ENCODE measurements at regions not wholly inside any gene's neighbourhood (a gene's known extent, or its start where the extent isn't known, plus 50 kb on each side); places are given as distances from the start of the nearest gene placed in this dataset.

DNA sequence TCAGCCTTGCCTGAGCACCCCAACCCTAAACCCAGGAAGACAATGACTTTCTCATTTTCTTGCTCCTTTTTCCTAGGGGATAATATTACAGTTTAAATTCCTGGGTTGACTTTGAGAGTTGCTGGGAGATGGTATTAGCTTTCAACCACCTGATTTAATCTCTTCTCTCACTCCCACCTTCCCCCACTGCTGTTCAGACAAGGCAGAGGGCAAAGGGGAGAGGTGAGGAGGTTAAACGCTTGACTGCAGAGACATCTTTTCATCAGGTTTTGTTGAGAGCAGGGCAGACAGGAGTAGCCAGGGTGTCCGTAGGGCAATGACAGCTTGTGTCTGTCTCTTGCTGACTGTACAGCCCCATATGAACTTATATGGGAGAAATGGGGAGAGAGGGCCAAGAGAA is 811.2 kb downstream of the MAFB start:
- Histone ChIP-seq H3K36me3 (replicated peaks) (no peaks in the 10 kb centered on the region), H3K27me3 (replicated peaks) (no peaks in the 10 kb centered on the region), H3K27ac (no peak overlapping the region), H3K4me3 (ENCODE audit: low read depth, low read length) (no peak overlapping the region)
- DNase-seq, result no peak
- in situ Hi-C loops (cut with HindIII; ENCODE audit: low pct_ligation_motif_present, low sequenced_read_pairs), result no loop called here
- TF ChIP-seq, protein P1, sequence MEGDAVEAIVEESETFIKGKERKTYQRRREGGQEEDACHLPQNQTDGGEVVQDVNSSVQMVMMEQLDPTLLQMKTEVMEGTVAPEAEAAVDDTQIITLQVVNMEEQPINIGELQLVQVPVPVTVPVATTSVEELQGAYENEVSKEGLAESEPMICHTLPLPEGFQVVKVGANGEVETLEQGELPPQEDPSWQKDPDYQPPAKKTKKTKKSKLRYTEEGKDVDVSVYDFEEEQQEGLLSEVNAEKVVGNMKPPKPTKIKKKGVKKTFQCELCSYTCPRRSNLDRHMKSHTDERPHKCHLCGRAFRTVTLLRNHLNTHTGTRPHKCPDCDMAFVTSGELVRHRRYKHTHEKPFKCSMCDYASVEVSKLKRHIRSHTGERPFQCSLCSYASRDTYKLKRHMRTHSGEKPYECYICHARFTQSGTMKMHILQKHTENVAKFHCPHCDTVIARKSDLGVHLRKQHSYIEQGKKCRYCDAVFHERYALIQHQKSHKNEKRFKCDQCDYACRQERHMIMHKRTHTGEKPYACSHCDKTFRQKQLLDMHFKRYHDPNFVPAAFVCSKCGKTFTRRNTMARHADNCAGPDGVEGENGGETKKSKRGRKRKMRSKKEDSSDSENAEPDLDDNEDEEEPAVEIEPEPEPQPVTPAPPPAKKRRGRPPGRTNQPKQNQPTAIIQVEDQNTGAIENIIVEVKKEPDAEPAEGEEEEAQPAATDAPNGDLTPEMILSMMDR (IDR thresholded peaks at IDR 0.05; ENCODE audit: low read depth, low read length, missing control alignments), result no peak

DNA sequence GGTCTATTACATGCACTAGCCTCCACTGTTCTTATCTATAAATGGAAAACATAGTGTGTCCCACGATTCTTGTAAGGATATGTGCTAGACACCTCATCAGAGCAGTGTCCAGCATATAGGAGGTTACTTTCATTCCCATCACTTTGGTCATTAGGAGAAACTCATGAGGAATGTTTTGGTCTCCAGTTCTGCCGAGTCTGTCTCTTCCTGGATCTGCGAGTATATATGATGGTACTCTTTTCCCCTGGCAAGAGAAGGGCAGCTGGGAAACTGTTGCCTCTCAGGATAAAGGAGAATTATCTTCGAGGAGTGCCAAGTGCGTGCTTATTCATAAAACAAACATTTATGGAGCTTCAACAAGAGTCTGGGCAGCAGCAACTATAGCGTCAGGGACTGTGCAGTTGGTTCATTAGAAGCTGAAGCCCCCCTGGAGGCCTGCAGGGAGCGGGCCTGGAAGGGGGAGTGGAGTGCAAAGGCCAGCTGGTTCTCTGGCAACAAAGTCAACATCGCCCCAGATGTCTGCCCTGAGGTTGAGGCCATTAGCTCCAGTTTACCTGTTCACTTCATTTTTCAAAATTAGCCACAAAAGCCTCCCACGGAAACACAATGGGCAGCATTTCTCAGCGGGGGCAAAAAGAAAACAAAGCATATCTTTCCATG is 811.9 kb downstream of the MAFB start:
- H3K36me3 ChIP-seq (replicated peaks), result no peaks in the 10 kb centered on the region
- in situ Hi-C loops (cut with HindIII; ENCODE audit: low pct_ligation_motif_present, low sequenced_read_pairs), result no loop called here
- H3K27ac ChIP-seq, result no peak overlapping the region
- H3K27me3 ChIP-seq (replicated peaks), result no peaks in the 10 kb centered on the region
- DNase-seq, result no peak
- no peak overlapping the region for H3K4me3 ChIP-seq (ENCODE audit: low read depth, low read length)
- TF ChIP-seq, protein P1 (IDR thresholded peaks at IDR 0.05; ENCODE audit: low read depth, low read length, missing control alignments), result no peak

GRCh38 chr20:39875492-39876110 is 813.4 kb downstream of the MAFB start:
- TF ChIP-seq, protein P1 (IDR thresholded peaks at IDR 0.05; ENCODE audit: low read depth, low read length, missing control alignments), result no peak
- Histone ChIP-seq H3K36me3 (replicated peaks) (no peaks in the 10 kb centered on the region), H3K4me3 (ENCODE audit: low read depth, low read length) (no peak overlapping the region), H3K27me3 (replicated peaks) (no peaks in the 10 kb centered on the region), H3K27ac (no peak overlapping the region)
- DNase-seq, result no peak
- in situ Hi-C loops (cut with HindIII; ENCODE audit: low pct_ligation_motif_present, low sequenced_read_pairs), result no loop called here

DNA sequence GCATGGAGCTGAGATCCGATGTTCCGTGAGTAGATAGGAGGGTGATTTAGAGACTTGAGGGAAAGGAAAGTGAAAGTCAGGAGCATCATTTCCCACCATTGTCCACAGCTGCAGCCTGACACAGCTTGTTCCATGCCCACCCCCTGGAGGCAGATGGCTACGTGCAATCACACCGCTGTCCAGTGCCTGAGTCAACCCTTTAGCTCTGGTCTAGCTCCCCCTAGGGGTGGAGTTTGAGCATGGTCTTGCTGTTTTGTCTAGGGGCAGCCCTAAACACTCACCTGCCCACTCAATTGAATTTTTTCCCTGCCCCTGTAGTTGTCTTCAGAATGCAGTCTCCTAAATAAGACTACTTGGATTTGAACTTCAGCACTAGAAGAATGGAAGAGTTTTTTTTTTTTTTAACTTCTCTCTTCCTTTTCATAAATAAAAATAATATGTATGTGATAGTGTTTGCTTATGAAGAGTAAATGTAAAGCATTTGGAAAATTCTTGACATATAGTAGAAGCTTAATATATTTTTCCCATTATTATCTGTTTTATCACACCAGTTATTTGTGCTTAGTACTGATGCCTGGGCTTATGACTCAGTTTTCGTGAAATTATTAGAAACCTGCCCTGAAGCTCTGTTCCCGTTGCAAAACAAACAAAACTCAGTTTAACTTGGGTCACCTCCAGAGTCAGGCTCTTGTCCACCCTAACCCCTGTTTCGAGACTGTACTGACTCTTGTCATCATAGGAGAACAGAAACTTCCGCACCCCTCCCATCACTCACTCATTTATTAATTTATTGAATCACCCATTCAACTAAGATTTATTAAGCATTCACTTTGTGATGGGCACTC is 814.8 kb downstream of the MAFB start:
- in situ Hi-C loops (cut with HindIII; ENCODE audit: low pct_ligation_motif_present, low sequenced_read_pairs), result no loop called here
- Histone ChIP-seq H3K27me3 (replicated peaks) (no peaks in the 10 kb centered on the region), H3K27ac (no peak overlapping the region), H3K4me3 (ENCODE audit: low read depth, low read length) (no peak overlapping the region), H3K36me3 (replicated peaks) (no peaks in the 10 kb centered on the region)
- peak; percentile 81 for DNase-seq
- TF ChIP-seq, protein P1 (IDR thresholded peaks at IDR 0.05; ENCODE audit: low read depth, low read length, missing control alignments), result peak; percentile 99

GRCh38 chr20:39873286-39873685 is 815.8 kb downstream of the MAFB start:
- H3K36me3 ChIP-seq (replicated peaks), result no peaks in the 10 kb centered on the region
- in situ Hi-C loops (cut with HindIII; ENCODE audit: low pct_ligation_motif_present, low sequenced_read_pairs), result no loop called here
- no peak overlapping the region for H3K27ac ChIP-seq
- TF ChIP-seq, protein P1 (IDR thresholded peaks at IDR 0.05; ENCODE audit: low read depth, low read length, missing control alignments), result no peak
- no peaks in the 10 kb centered on the region for H3K27me3 ChIP-seq (replicated peaks)
- no peak for DNase-seq
- no peak overlapping the region for H3K4me3 ChIP-seq (ENCODE audit: low read depth, low read length)
